HG03066 (cell line): ENCODE measurements at regions not wholly inside any gene's neighbourhood (a gene's known extent, or its start where the extent isn't known, plus 50 kb on each side); places are given as distances from the start of the nearest gene placed in this dataset.

Source experiments
- ATAC-seq: cut with Tn5 transposase; IDR thresholded peaks from one replicate; pipeline ENCODE4 v1.9.1; 2021; ENCODE audit warnings: low read depth; ENCODE audit not compliant: unreplicated experiment

DNA sequence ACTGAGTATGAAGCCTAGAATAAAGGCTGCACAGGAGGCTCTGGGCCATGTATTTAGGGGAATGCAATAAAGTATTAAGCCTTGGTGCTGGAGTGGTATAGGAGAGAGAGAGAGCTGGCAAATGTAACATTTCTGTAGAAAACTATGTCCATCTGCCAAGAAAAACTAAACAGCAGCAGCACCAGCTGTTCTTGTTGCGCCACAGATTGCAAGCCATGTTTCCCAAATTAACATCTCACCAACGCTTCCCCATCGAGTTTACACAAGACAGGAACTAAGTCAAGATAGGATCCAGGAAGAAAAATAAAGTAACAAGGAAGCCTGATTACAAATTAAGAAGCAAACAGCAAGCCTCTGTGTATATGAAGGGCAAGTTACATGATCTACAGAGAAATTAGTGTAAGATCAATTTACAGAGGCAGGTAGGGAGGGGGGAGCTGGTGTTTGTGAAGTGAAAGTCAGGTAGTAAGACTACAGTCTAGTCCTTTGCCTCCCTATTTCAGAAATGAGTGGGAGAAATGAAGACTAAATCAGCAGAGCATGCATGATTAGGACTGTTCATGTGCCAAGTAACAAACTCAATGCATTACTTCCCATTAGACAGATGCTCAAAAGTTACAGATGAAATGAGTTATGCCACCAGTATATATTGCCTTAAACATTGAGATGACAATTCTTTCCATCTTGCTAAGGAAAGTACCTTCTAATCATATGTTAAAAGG lies 900.5 kb downstream of the EPHA3 start:
- no peak for ATAC-seq

DNA sequence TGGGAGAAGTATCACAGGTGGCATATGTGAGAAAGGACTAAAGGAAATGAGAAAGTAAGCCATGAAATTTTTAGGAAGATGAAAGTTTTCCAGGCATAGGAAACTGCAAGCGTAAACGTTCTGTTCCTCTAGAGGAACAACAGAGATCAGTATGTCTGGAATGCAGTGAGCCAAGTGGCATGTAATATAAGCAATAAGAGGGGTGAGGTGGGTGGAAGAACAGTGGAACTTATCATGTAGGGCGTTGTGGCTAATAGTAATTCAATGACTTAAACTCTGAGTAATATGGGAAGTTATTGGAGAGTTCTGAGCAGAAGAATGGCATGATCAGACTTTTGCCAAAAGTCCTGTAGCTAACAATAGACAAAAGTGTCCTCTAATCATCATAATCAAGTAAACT lies 902.9 kb downstream of the EPHA3 start:
- no peak for ATAC-seq

DNA sequence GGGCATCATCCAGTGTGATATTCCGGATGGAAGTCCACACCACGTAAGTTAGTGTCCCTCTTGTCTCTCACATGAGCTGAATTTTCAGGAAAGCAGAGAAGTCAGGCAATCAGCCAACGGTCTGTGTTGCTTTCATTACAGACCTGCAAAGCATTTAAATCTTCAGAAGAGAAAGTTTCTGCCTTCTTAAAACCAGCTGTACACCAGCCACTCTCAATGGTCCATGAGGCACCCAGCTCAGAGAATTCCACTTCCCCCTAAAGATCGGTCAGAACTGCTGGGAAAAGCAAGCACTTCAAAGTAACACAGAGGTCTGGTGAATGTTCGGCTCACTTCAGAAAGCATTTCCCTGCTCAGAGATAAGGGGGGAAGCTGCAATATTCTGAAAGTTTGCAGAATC lies 903.7 kb downstream of the EPHA3 start:
- no peak for ATAC-seq

DNA sequence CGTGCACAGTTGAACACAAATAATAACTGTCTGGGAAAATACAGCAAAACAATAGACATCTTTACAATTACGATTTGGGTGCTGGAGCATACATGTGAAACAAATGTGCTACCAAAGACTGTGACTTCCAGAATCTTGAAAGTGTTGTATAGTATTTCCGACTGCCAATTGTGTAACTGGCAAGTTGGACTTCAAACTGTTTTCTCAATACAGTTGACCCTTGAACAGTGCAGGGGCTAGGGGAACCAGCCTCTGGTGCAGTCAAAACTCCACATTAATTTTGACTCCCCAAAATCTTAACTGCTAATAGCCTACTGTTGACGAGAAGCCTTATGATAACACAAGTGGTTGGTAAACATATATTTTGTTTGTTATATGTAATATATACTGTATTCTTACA lies 904.2 kb downstream of the EPHA3 start:
- no peak for ATAC-seq

DNA sequence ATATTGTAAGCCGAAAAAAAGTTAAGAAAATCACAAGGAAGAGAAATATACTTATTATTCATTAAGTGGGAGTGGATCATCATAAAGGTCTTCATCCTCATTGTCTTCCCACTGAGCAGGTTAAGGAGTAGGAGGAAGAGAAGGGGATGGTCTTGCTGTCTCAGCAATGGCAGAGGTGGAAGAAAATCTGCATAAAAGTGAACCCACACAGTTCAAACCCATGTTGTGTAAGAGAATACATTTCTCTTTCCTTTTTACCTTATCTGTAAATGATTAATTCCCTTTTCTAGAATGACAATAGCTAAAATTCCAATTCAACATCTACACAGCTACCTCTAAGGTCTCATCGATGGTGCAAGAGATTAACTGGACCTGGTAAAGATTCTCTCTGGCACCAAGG lies 904.6 kb downstream of the EPHA3 start:
- ATAC-seq = no peak

DNA sequence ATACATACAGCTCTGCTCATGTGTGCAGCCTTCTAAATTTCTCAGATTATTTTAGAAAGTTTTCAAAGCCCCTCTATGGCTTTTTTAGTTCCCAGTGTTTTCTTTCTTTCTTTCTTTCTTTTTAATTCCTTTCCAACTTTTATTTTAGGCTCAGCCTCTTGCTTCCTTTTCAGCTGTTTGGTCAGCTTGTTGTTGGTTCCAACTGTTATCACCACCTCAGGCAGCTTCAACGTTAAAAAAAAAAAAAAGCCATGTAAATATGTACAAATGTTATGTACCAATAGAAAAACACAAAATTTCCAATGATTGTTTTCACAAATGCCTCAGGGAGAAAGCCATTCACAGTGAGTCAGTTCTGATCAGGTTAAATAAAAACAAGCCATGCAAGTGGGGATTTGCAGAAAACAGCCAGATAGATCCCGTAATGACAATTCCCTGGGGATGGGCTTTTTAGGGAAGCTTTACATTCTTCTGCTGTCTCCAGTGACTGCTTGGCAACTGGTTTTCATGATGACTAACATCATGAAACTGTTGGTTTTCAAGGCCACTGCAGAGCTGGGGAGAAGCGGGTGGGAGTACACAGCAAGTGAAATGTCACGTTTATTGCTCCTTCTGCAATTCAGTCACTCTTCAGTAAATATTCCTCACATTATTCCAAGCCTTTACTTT lies 908.4 kb downstream of the EPHA3 start:
- no peak for ATAC-seq

DNA sequence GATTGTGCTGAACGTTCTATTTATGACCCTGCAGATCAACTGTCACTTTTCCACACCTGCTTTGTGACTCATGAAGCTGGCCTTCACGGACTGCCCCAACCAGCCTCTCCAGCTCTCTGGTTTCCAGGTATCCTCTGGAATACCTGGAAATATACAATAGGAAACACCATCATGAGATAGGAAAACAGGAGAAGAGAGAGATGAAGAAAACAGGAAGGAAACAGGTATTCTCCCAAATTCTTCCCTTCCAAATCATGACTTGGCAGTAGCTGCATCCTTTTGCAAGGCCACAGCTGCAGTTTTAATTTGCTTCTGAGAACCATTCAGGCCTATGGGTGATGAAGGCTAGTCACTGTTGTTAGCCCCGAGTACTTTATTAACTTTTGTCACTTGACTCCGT lies 909.1 kb downstream of the EPHA3 start:
- ATAC-seq = no peak

DNA sequence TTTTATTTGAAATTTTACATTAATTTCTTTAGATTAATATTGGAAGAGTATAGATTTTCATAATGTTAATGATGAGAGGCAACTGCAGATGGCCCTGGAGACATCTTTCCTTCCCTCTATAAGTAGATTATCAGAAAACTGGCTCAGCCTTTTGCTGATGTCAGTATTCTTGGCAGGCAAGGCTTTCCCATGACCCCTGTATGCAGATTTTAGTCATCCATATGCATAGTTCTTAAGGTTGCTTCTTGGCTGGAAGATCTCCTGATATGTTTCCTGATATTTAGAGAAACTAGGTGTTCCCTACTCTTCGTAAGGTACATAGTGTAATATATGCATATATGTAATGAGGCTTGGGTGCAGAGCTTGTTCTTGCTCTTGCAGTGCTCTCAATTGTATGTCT lies 911.4 kb downstream of the EPHA3 start:
- ATAC-seq = no peak

DNA sequence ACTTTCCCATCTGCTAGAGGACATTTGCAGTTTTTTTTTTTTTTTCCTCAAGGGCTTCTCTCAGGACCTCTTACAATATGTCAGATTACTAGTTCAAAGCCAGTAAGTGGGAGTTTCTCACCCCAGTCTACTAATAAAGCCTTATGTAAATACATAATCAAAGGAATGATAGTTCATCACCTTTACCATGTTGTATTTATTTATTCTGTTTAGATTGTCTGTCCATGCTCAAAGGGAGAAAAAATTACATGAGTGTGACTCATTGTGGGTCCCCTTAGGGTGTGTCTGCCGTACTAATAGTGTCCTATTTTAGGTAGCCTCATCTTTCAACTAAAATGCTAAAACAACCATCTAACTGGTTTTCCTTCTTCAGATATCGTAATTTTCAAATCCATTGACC lies 917.6 kb downstream of the EPHA3 start:
- ATAC-seq = no peak

DNA sequence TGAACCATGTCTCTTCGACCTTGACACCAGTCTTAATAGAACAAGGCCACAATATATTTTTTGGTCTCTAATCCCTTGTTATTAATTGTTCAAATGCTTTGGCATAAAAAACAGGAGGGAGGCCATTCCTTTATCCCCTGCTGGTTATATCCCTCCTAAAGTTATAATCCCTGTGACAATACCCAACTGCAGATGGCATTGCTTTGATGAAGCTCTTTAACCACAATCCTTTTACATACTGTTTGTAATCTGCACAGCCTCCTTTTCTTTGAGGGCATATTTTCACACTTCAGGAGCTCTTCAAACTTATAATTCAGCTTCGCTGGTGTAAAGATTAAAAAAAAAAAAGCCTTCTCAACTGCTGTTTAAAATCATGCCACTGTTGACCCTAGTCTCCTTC lies 919.0 kb downstream of the EPHA3 start:
- no peak for ATAC-seq

DNA sequence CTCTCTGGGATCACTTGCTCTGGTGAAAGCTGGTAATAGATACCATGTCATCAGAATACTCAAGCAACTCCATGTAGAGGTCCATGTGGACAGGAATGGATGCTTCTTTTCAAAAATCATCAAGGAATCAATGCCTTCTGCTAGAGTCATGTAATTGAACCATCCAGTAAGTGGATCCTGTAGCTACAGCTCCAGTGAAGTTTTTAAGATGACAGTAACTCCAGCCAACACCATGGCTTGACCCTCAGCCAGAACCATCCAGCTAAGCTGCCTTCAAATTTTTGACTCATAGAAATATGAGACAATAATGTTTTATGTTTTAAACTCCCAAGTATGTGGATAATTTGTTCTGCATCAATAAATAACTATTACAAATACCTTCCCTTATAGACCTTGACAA lies 923.7 kb downstream of the EPHA3 start:
- ATAC-seq = no peak

DNA sequence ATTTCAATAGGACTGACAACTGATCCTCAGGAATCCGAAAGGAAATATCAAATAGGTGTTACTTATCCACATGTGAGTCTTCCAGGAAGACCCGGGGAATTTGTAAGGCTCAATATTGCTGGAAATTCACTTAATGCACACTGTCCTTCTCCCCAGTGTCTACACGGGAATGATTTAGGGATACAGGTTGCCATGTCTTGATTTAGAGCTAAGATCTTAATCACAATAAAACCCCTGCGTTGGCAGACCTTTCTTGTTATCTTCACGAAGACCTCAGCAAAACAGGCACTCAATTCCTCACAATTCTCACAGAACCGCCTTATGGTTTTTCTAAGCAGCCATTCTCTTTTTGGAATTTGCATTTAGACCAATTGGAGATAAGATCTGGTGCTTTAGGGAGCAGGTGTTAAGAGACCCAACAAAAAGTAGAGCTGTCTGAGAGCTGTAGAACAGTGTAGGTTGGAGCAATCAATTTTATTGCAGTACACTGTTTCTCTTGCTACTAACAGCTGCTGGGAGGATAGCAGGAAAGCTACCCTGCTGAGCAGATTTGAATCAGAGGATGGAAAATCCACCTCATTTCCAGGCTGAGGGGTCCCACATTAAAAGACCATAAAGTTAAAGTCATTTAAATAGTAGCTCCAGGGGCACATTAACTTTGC lies 925.7 kb downstream of the EPHA3 start:
- no peak for ATAC-seq

DNA sequence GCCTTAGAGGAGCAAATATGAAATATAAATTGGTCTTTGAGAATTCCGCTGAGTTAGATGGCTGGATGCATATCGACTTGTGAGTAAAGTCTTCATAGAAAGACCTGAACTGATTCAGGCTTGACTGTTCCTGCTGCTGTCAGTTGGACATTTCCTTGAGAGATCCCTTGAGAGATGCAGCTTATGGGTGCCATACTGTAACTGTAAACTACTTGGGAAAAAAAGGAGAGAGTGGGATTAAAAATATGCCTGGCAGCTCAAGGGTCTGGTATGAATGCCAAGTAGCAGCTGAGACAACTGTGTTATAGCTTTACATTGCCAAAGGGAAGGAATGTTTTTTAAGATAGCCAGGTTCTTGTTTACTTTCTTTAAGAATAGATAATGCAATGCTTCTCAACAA lies 926.6 kb downstream of the EPHA3 start:
- no peak for ATAC-seq

DNA sequence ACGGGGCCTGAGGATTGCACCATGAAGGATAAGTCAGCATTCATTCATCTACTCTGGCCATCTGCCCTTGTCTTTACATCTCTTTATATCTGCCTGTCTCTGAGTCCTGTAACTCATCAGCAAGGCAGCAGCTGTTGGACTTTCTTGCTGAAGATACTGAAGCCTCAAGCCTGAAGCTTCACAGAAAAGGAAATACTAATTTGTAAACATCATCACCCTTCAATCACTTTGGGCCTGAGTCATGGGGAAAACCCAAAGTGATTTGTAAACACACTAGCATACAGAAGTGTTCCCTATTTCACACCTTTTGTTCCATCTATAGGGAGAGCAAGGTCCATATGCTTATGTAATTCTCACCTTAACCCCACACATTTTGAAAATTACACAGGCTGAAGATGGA lies 928.2 kb downstream of the EPHA3 start:
- no peak for ATAC-seq

DNA sequence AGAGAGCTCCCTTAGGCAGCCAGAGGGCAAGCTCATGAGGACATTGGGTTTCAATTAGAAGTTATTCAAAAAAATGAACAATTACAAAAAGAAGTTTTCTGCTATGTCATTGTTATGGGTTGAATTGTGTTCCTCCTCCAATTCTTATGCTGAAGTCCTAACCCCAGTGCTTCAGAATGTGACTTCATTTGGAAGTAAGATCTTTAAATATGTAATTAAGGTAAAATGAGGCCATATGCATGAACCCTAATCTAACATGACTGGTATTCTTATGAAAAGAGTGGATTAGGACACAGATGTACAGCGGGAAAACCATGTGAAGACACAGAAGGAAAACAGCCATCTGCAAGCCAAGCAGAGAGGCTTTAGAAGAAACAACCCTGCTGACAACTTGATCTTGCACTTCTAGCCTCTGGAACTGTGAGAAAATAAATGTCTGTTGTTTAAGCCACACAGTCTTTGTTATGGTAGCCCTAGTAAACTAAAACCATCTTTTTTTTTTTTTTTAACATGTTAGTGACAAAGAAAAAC lies 929.6 kb downstream of the EPHA3 start:
- ATAC-seq = no peak

DNA sequence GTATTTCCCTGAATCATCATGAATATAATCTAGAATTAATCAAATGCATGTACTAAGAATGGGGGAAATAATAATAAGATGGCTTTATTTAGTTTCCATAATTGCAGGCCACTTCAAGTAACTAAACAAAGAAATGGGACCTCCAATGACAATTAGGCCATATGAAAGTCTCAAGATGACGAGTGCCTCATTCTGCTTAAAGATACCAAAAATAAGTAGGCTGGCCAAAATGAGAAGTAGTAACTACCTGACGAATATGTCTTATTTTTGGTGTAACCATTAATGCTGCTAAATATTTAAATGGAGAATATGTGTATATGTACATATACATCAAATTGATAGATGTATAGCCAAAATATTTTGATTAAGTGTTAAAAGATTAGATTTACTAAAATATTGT lies 932.6 kb downstream of the EPHA3 start:
- ATAC-seq = no peak

DNA sequence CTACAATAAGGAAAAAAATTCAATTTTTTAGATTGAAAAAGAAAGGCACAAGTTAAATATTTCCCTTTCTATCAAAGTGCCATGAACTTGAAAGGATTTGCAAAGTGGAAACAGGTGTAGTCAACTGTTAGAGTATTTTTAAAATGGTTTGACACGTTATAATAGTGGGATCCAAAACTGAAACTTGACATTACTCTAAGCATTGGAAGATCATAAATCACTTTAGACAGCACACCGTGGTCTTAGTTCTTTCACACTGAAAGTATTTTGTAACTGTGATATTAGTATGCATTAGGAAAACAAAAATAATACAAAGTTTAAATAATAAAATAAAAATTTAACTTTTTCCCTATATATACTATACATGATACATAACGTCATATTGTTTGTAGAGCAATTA lies 933.1 kb downstream of the EPHA3 start:
- no peak for ATAC-seq

DNA sequence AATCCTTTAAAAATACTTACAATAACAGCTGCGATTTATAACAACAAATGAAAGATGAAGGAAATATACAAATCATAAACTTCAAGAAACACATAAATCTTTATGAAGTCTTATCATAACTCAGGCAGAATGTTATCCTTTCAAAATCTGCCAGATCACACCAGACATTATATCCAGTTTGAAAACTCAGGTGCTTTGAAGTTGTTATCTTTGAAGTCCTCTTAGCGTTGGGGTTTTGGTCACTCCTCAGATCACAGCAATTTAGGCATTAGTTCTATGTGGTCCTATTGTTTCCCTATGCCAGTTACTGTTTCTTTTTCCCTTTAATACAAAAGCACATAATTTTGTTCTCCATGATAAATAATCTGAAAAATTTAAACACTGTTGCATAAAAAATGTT lies 934.6 kb downstream of the EPHA3 start:
- ATAC-seq = no peak

DNA sequence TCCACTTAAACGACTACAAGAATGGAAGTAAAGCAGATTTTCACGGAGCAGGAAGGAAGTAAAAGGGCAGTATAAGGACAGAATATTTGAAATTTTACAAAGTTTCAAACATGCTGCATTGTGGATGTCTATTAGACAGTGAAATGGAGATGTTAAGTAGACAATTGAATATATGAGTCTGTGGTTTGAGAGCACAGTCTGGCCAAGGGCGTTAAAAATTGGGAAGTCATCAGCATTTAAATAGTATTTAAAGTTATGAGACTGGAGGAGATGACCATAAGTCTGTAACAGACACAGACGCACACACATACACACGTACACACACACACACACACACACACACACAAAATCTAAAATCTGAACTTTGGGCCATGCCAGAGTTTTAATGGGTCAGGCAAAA lies 935.9 kb downstream of the EPHA3 start:
- no peak for ATAC-seq

DNA sequence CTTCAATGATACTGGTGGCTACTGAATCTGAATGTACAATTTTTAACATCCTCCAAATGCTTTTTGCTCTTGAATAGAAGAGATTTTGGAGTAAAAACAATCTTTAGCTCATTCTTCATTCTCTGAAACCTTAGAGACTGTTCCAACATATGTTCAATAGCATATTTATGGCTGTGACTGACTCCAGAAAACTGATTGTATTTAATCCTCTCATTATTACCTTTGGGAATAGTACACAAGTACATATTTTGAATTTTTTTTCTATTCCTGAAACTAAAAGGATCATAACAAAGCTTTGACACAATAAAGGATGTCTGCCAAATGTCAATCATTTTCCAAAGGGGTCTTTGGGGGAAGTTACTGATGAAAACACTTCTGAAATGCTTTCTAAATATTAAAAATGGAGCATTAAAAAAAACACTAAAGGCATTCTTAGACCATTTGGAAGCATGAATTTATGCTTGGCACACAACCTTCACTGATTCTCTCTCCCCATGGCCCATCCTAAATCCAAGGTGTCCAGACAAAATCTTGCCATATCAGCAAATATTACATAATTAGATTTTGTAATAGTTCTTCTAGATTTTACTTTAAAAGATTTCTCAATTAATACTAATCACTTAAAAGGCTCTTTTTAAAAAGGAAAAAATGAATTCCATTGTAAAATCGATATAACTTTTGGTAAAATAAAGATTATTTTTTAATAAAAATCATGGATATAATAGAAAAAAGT lies 936.8 kb downstream of the EPHA3 start:
- ATAC-seq = no peak

DNA sequence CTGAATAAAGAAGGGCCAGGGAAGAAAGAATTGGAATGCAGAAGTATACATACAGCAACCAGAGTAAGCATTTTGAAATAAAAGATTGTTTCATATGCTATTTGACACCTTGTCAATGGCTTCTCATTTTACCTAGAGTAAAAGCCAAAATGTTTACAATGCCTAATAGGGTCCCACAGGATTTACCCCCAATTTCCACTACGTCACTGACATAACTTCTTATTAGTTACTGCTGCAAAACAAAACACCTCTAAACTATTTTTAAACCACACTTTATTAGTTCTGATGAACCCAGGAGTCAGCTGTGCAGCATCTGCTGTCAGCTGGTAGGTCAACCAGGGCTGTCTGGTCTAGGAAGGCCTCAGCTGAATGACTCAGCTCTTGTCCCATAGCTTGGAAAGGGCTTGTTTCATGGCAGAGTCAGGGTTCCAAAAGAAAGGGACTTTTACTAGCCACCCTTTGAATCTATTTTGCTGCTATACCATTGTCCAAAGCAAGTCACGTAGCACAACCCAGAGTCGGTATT lies 945.1 kb downstream of the EPHA3 start:
- no peak for ATAC-seq
